ENCODE measurements at regions not wholly inside any gene's neighbourhood (a gene's known extent, or its start where the extent isn't known, plus 50 kb on each side); places are given as distances from the start of the nearest gene placed in this dataset.

- Histone ChIP-seq H3K9me3 (replicated peaks; ENCODE audit: control insufficient read depth, insufficient read depth, low read depth, low read length) (no peaks in the 10 kb centered on the region), H3K27ac (ENCODE audit: extremely low read depth, low read depth, low read length) (no peak overlapping the region), H4K20me1 (replicated peaks; ENCODE audit: control insufficient read depth, insufficient read depth, low read length) (no peaks in the 10 kb centered on the region), H3K9me1 (ENCODE audit: control insufficient read depth, insufficient read depth, low read length) (no peaks in the 10 kb centered on the region), H3K9ac (ENCODE audit: insufficient read depth in 1 of 2, low read depth in 2 of 2, low read length in 2 of 2) (no peak overlapping the region), H3K4me2 (ENCODE audit: insufficient read depth, low read length) (no peak overlapping the region), H2AFZ (ENCODE audit: low read depth, low read length) (no peak overlapping the region; the same call in 1 of the 2 replicates), H3K36me3 (ENCODE audit: control insufficient read depth, insufficient read depth, low read length) (no peaks in the 10 kb centered on the region), H3K4me1 (replicated peaks in 1 of 2; ENCODE audit: control insufficient read depth in 2 of 2, insufficient read depth in 2 of 2, low read length in 2 of 2) (no peaks in the 10 kb centered on the region; a peak in 1 of 5 replicates), H3K79me2 (ENCODE audit: control insufficient read depth, insufficient read depth, low read length) (no peaks in the 10 kb centered on the region), H3K27me3 (ENCODE audit: control insufficient read depth in 2 of 2, insufficient read depth in 2 of 2, low read length in 2 of 2) (no peaks in the 10 kb centered on the region), H3K4me3 (no peak overlapping the region)
- peak; percentile 23 for FAIRE-seq
- ATAC-seq: peak; percentile 57; the same call in 2 of the 3 replicates
- intact Hi-C loops (cut with micrococcal nuclease) (no loop called here), in situ Hi-C loops (cut with MboI) (no loop called here)
- no TSS peak for BruUV-seq (replicated peaks)
- POLR2A ChIA-PET: interaction anchor here (1.0 kb wide), 1 partner anchor 9 kb away, joined by 3 read pairs; no protein-coding TSS in a partner anchor
- CTCF ChIA-PET (ENCODE audit: low intra/inter-chr PET ratio): no interaction called here
- no peak for DNase-seq (ENCODE audit: extremely low read depth in 1 of 4, low spot score in 3 of 4)
- WGBS (ENCODE audit: insufficient coverage, low coverage, missing lambda C conversion rate): 8% methylated on average over 4 of the region's 4 CpGs
- no peak for TF ChIP-seq SETDB1 (IDR thresholded peaks at IDR 0.05; ENCODE audit: low read length)
- no peak for TF ChIP-seq SMARCE1 (IDR thresholded peaks at IDR 0.05)
- TF ChIP-seq ZNF274 (IDR thresholded peaks at IDR 0.05; ENCODE audit: borderline replicate concordance, low read depth, low read length): no peak
- TF ChIP-seq NCOA1 (IDR thresholded peaks at IDR 0.05; ENCODE audit: low read depth): no peak
- TF ChIP-seq ZNF311 (CRISPR knock-in tag; IDR thresholded peaks at IDR 0.05): no peak
- TF ChIP-seq NFATC3 (IDR thresholded peaks at IDR 0.05): no peak
- TF ChIP-seq RBM17 (IDR thresholded peaks at IDR 0.05; ENCODE audit: borderline replicate concordance, low read depth, low read length): no peak
- TF ChIP-seq ZNF398 (CRISPR knock-in tag; IDR thresholded peaks at IDR 0.05): no peak
- no peak for TF ChIP-seq MXI1 (IDR thresholded peaks at IDR 0.05; ENCODE audit: low read depth, low read length)
- TF ChIP-seq ZNF124 (CRISPR knock-in tag; IDR thresholded peaks at IDR 0.05): no peak
- TF ChIP-seq PURB (CRISPR knock-in tag; IDR thresholded peaks at IDR 0.05; ENCODE audit: low read depth): no peak
- no peak for TF ChIP-seq ZNF449 (CRISPR knock-in tag; IDR thresholded peaks at IDR 0.05)
- no peak for TF ChIP-seq SNIP1 (IDR thresholded peaks at IDR 0.05; ENCODE audit: low read depth)
- no peak for TF ChIP-seq IRF2 (CRISPR knock-in tag; IDR thresholded peaks at IDR 0.05)
- TF ChIP-seq ZNF668 (CRISPR knock-in tag; IDR thresholded peaks at IDR 0.05): no peak
- no peak for TF ChIP-seq CHAMP1 (IDR thresholded peaks at IDR 0.05)
Measured at GRCh38 chr1:192461684-192462083, 113.9 kb upstream of the RGS1 start.

Measured in K562 (cell line).